ENCODE measurements at regions not wholly inside any gene's neighbourhood (a gene's known extent, or its start where the extent isn't known, plus 50 kb on each side); places are given as distances from the start of the nearest gene placed in this dataset.
A peak's percentile ranks its signal among the peaks of the same experiment; 100 is the strongest.

- no peak for DNase-seq
Observed at GRCh38 chr10:3853016-3853415, 68.0 kb upstream of the KLF6 start.

DNA sequence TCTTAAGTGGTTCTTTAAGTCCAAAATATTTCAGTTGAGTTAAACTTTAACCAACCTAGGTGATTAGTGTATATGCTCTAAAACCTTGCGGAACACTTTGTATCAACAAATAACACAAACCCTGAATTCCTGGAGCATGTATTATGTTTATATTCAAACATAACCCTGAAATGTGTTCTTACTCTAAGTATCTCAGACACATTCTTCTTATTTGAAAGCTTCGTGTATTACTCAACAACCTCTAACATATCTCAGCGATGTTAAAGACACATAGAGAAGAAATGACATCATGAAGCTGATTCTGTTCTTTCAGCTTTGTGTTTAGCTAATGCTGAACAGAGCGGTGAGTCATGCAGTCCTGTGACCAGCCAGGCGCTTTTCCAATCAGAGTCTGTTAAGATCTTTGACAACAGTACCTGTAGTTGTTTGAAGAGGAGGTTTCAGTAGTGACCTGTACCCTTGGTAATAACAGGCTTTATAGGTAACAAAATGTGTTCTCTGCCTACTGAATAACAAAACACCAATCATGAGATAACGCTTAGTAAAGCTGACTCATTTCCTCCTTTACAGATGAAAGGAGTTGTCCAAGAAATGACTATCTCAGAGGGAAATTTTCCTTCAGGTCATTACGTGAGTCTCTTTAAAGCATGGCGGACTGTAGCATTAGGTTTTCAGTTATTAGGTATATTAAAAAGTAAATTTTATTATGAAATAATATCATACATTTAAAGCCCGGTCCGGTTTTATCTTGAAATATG, 67.3 kb upstream of the KLF6 start:
- DNase-seq, result peak; percentile 31

DNA sequence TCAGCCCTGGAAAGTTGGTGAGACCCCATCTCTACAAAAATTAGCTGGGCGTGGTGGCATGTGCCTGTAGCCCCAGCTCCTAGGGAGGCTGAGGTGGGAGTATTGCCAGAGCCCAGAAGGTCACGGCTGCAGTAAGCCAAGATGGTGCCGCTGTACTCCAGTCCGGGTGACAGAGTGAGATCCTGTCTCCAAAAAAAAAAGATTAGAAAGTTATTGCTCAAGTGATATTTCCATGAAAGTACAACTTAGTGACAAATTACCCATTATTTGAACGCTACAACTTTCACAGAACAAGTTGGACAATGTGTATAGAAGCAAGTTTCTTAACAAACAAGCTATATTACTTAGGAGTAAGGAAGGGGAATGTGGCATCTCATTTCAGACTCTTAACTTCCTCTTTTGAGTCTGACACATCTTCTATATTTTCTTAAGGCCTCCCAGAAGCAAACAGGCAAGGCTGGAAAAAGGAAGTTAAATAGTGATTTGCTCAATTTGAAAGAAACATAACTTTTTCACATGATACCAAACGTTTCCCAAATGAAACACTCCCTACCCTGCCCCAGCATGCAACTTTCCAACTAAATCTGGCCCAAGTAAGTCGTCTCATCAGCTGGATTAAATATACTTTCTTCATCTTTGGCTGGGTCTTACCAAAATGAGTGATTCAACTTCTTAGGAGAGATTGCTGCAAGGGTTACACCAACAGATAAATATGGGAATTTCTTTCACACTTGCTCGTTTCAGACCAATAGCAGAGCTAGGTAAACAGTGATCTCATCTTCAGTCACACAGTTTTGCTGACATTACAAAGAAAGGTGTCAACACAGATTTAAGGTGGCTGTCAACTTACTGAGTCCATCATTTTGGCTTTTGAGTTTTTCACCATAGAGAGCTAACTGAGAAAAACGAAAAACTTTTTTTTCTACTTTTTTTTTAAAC, 66.3 kb upstream of the KLF6 start:
- DNase-seq, result no peak

- DNase-seq, result no peak
Observed at GRCh38 chr10:3848775-3849635, 64.0 kb upstream of the KLF6 start.

GRCh38 chr10:3848005-3848774, 63.2 kb upstream of the KLF6 start:
- no peak for DNase-seq

DNA sequence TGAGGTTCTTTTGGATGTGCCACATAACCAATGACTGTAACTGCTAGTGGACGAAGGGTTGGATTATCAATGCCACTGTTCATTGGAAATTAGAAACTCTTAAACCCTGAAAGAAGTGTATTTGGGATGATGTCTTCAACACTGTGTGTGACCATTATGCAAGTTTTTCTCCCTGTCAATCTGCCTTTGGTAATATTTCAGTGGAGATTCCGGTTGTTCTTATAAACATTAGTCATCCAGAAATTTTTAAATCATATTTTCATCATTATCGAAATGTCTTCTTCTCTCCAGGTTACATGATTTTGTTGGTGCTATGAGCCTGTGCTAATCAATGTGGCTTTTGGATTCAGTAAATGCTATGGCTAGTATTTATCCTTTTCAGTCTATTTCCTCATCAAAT, 61.7 kb upstream of the KLF6 start:
- DNase-seq, result no peak

DNA sequence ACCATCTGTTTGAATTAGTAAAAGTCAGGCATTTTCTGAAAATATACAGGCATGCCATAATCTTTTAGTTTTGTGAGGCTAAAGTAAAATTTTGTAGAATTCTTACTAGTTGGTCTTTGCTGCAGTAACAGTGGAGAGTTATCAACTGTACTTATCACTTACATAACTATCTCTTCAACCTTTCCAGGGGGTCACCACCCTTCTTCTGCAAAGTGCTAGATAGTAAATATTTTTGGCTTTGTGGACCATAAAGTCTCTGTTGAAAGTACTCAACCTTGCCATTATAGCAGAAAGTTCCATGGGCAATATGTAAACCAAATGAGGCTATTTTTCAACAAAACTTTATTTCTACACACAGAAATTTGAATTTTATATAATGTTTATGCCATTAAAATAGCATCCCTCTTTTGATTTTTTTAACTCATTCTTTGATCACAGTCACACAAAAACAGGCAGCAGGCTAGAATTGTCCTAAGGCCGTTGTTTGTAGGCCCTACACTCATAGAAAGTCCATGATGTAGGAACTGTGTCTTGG, 59.5 kb upstream of the KLF6 start:
- no peak for DNase-seq

- DNase-seq, result no peak
Observed at GRCh38 chr10:3838460-3839437, 53.7 kb upstream of the KLF6 start.

DNA sequence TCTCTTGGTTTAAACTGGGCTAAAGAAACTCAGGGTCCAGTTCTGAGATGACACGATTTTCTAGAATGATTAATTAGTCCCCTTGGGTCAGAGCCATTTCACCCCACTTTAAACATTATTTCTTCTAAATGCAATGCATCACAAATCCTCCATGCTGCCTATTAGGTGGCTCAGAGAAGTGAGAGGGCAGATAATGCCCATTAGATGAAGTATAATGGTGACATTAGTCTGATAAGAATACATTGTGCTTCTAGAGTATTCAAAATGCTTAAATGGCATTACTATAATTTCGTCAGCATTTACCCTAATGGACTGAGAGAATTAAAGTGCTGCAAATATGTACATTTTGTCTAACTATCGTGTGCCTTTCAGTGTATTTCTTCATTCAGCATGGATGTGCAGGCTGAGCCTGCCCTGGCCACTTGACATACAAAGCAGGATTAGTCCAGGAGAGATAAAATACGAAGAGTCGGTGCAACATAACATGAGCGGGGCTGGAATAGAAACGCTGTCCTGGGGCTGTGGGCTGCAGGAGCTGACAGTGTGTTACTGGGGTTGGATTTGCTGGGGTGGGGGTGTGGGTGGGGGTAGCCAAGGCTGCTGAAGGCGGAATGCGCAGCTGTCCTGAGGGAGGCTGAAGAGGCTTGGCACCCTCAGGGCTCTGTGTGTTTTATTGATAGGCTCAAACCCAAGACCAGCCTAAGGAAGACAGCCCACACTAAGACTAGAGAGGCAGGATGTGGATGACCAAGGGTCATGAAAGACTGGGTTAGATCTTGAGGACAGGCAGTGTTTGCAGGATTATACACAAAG, 52.8 kb upstream of the KLF6 start:
- DNase-seq, result peak; percentile 67

DNA sequence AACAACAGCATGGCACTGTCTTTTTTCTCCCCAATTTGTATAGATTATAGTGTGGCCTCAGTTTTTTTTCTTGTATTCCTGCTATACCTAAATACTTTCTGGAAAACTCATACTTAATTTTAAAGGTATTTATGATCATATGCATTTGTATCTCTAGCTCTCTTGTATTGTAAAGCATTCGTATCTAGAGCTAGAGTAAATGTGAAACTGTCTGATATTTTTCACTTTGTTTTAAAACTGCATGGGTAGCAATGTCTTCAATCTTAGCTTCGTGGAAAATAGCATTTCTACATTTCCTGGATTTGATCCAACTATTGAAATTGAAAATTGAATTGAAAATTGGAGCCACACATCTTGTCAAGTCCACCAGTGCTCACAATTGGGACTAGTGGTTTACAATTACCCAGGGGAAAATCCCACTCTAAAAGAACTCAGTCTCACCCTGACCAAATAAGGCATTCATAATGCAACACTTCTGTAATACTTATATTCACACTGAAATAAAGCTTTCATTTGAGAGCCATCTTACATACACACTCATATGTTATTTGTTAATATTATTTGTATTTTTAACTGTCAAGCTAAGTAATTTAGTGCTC, 51.3 kb upstream of the KLF6 start:
- DNase-seq, result no peak

- no peak for DNase-seq
Observed at GRCh38 chr10:3835770-3836169, 50.8 kb upstream of the KLF6 start.

DNA sequence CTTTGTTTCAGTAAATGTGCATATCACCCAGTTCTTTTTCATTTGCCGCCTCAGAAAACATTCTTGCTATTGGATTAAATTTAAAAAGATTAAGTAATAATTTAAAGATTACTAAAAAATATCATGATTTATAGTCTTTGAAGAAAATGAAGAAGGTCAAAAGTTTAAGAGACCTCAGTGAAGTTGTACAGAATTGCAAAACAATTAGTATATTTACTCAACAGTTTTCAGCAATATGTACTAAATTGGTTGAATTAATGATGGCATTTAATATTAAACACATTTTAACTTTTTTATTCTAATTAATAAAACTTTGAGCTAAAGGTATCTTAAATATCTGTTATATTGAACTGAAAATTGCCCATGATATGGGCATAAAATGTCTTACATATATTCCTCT, 49.9 kb upstream of the KLF6 start:
- DNase-seq, result no peak
